B cell (primary cell): ENCODE measurements at regions not wholly inside any gene's neighbourhood (a gene's known extent, or its start where the extent isn't known, plus 50 kb on each side); places are given as distances from the start of the nearest gene placed in this dataset.

Experiments used
- ATAC-seq: fragments of 200-7000 bp; cut with Tn5 transposase; one replicate; pipeline ENCODE4 v1.10.0; 2021; ENCODE audit warnings: low read depth, mild to moderate bottlenecking, moderate number of reproducible peaks, moderate library complexity
- CTCF ChIA-PET: fragments of 350-600 bp; sonication (Branson Sonifier 250); formaldehyde crosslinking; loops from one replicate; lab custom pipeline; 2021; ENCODE audit warnings: antibody characterized with exemption, inconsistent platforms; lab: Charles Lee
- POLR2A ChIA-PET: fragments of 350-600 bp; sonication (Branson Sonifier 250); formaldehyde crosslinking; loops from one replicate; lab custom pipeline; 2021; ENCODE audit warnings: antibody characterized with exemption; lab: Charles Lee
- DNase-seq: peaks from one replicate; pipeline ENCODE4 v3.0.0; 2013
- H2AFZ ChIP-seq: 2 replicates; pipeline ENCODE4 v1.6.1; 2012; ENCODE audit warnings: mild to moderate bottlenecking, low read depth, low read length; ENCODE audit not compliant: insufficient read depth, poor library complexity, severe bottlenecking
- H3K27ac ChIP-seq, 2 donors: 1 replicate in 1 of 2; 2 replicates in 1 of 2; pipeline ENCODE4 v1.5.1; 2012 to 2013; ENCODE audit warnings: low read length in 2 of 2, mild to moderate bottlenecking in 2 of 2, moderate library complexity in 1 of 2
- H3K27me3 ChIP-seq, 4 experiments: fragments of 200-600 bp in 1 of 4; sonication (generic) in 1 of 4; replicated peaks in 1 of 4; 1 replicate in 2 of 4; 2 replicates in 2 of 4; pipeline versions ENCODE4 v1.6.1 to v1.7.0; 2013 to 2016; ENCODE audit warnings: low read length in 3 of 4, mild to moderate bottlenecking in 2 of 4, mixed read lengths in 1 of 4, moderate library complexity in 1 of 4; ENCODE audit not compliant: insufficient read depth in 4 of 4, control insufficient read depth in 3 of 4; ENCODE audit errors: control extremely low read depth in 1 of 4
- H3K36me3 ChIP-seq, 2 experiments: replicated peaks in 1 of 2; 1 replicate in 1 of 2; 2 replicates in 1 of 2; pipeline versions ENCODE4 v1.6.1 to v1.7.1; 2013; ENCODE audit warnings: low read length in 1 of 2; ENCODE audit not compliant: insufficient read depth in 2 of 2, control insufficient read depth in 1 of 2; ENCODE audit errors: control extremely low read depth in 1 of 2, extremely low read depth in 1 of 2
- H3K4me1 ChIP-seq, 2 donors: fragments of 200-600 bp in 1 of 2; sonication (generic) in 1 of 2; 1 replicate in 1 of 2; 2 replicates in 1 of 2; pipeline versions ENCODE4 v1.5.1 to v1.6.1; 2013 to 2017; ENCODE audit warnings: low read length in 2 of 2; ENCODE audit not compliant: control insufficient read depth in 2 of 2, insufficient read depth in 2 of 2
- H3K4me2 ChIP-seq: replicated peaks from 2 replicates; pipeline ENCODE3; 2012; ENCODE audit warnings: mild to moderate bottlenecking, low read depth, low read length; ENCODE audit not compliant: poor library complexity, severe bottlenecking
- H3K4me3 ChIP-seq, 5 experiments: fragments of 200-600 bp in 1 of 5; sonication (generic) in 1 of 5; 1 replicate in 3 of 5; 2 replicates in 2 of 5; pipeline versions ENCODE4 v1.5.1 to v1.7.0; 2011 to 2016; ENCODE audit warnings: low read length in 4 of 5, mild to moderate bottlenecking in 4 of 5, low read depth in 2 of 5, control low read depth in 1 of 5, moderate library complexity in 1 of 5; ENCODE audit not compliant: insufficient read depth in 1 of 5; ENCODE audit errors: control extremely low read depth in 1 of 5, extremely low read depth in 1 of 5
- H3K79me2 ChIP-seq: fragments of 200-600 bp; sonication (generic); one replicate; pipeline ENCODE4 v1.6.0; 2016; ENCODE audit warnings: low read length; ENCODE audit not compliant: control insufficient read depth, insufficient read depth
- H3K9ac ChIP-seq: fragments of 200-600 bp; sonication (generic); 2 replicates; pipeline ENCODE4 v1.6.1; 2017; ENCODE audit warnings: mild to moderate bottlenecking, low read length, moderate library complexity
- H3K9me3 ChIP-seq, 3 donors: one replicate each; pipeline versions ENCODE4 v1.6.1 to v1.7.1; 2013; ENCODE audit warnings: low read length in 2 of 3; ENCODE audit not compliant: control insufficient read depth in 2 of 3, insufficient read depth in 1 of 3; ENCODE audit errors: control extremely low read depth in 1 of 3
- H4K20me1 ChIP-seq: 2 replicates; pipeline ENCODE4 v1.6.0; 2012; ENCODE audit warnings: mild to moderate bottlenecking, low read length; ENCODE audit not compliant: insufficient read depth, control insufficient read depth, poor library complexity, severe bottlenecking
- H3K27ac Mint-ChIP-seq: one replicate; pipeline ENCODE4 v1.8.0; 2021; ENCODE audit warnings: mixed read lengths
- H3K27me3 Mint-ChIP-seq: one replicate; pipeline ENCODE4 v1.8.0; 2021; ENCODE audit warnings: mixed read lengths
- H3K4me1 Mint-ChIP-seq: one replicate; pipeline ENCODE4 v1.8.0; 2021; ENCODE audit warnings: mixed read lengths
- H3K4me3 Mint-ChIP-seq: one replicate; pipeline ENCODE4 v1.8.0; 2021; ENCODE audit warnings: mixed read lengths
- H3K9me3 Mint-ChIP-seq: one replicate; pipeline ENCODE4 v1.8.0; 2022; ENCODE audit warnings: mixed read lengths; ENCODE audit not compliant: insufficient read depth
- CTCF ChIP-seq: fragments of 200-600 bp; IDR thresholded peaks from one replicate; pipeline ENCODE4 v1.8.0; 2022; ENCODE audit warnings: antibody characterized with exemption, mild to moderate bottlenecking
- EZH2 ChIP-seq: IDR thresholded peaks from 2 replicates; pipeline ENCODE4 v1.6.1; 2012; ENCODE audit warnings: borderline replicate concordance, low read depth, mild to moderate bottlenecking, moderate library complexity, low read length; ENCODE audit not compliant: insufficient read depth, poor library complexity, severe bottlenecking
- WGBS: methylation state at CpG from one replicate; pipeline ENCODE4 v1.1.5; 2013; ENCODE audit warnings: missing lambda C conversion rate; ENCODE audit not compliant: insufficient coverage; 5-methylcytosine and 5-hydroxymethylcytosine counted together
- intact Hi-C: fragments of 100-400 bp; cut with micrococcal nuclease; formaldehyde crosslinking; loops from one replicate; pipeline ENCODE4 v1.10.0; 2022

- no peak overlapping the region for H3K4me3 Mint-ChIP-seq
- H3K27ac Mint-ChIP-seq, result no peak overlapping the region
- H3K4me3 ChIP-seq, result no peak overlapping the region
- intact Hi-C loops, result no loop called here
- no peaks in the 10 kb centered on the region for H3K27me3 ChIP-seq
- no peaks in the 10 kb centered on the region for H3K4me1 Mint-ChIP-seq
- ChIA-PET POLR2A (no interaction called here), CTCF (no interaction called here)
- no peaks in the 10 kb centered on the region for H3K36me3 ChIP-seq
- no peaks in the 10 kb centered on the region for H3K27me3 Mint-ChIP-seq
- H3K27ac ChIP-seq, result no peak overlapping the region
- no peaks in the 10 kb centered on the region for H3K9me3 ChIP-seq
- TF ChIP-seq CTCF, result no peak
- DNase-seq (no peak), ATAC-seq (no peak)
- no peaks in the 10 kb centered on the region for H3K9me3 Mint-ChIP-seq
- no peak overlapping the region for H3K4me2 ChIP-seq
- no peaks in the 10 kb centered on the region for H4K20me1 ChIP-seq
- no peak overlapping the region for H2AFZ ChIP-seq
- WGBS, result no CpG with 5 or more reads among the region's 1 CpG
- H3K9ac ChIP-seq, result no peak overlapping the region
- H3K79me2 ChIP-seq, result no peaks in the 10 kb centered on the region
- no peaks in the 10 kb centered on the region for H3K4me1 ChIP-seq
Measured at GRCh38 chr16:72241008-72241407, 69.1 kb upstream of the PMFBP1 start.

GRCh38 chr16:72240466-72240865, 68.5 kb upstream of the PMFBP1 start:
- Mint-ChIP-seq H3K27me3 (no peaks in the 10 kb centered on the region), H3K4me3 (no peak overlapping the region), H3K4me1 (no peaks in the 10 kb centered on the region), H3K27ac (no peak overlapping the region), H3K9me3 (no peaks in the 10 kb centered on the region)
- Histone ChIP-seq H3K27ac (no peak overlapping the region), H3K27me3 (no peaks in the 10 kb centered on the region), H3K9ac (no peak overlapping the region), H3K79me2 (no peaks in the 10 kb centered on the region), H3K36me3 (no peaks in the 10 kb centered on the region), H3K4me3 (no peak overlapping the region), H3K4me1 (no peaks in the 10 kb centered on the region), H3K9me3 (no peaks in the 10 kb centered on the region), H2AFZ (no peak overlapping the region), H3K4me2 (no peak overlapping the region), H4K20me1 (no peaks in the 10 kb centered on the region)
- ATAC-seq (no peak), DNase-seq (no peak)
- no CpG with 5 or more reads among the region's 2 CpGs for WGBS
- ChIA-PET POLR2A (no interaction called here), CTCF (no interaction called here)
- intact Hi-C loops, result no loop called here
- TF ChIP-seq EZH2 (no peak), CTCF (no peak)
